ENCODE measurements at regions not wholly inside any gene's neighbourhood (a gene's known extent, or its start where the extent isn't known, plus 50 kb on each side); places are given as distances from the start of the nearest gene placed in this dataset.

DNA sequence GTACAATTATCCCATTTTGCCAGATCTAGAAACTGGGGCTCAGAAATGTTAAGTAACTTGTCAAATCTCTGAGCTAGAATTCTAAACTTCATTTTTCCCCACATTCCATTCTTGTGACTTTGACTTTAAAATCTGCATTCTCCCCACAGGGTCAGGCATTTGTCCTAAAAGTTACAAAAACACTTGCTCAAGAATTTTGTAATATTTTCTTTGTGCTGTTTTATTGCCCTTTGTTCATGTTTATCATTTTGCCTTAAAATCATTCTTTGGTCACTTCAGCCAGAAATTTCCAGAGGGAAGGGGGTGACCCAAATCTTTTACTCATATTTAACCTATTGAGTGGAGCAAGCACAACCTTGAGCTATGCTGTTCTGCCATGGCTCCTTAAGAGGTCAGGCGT lies 120.1 kb upstream of the CCL21 start:
- H3K4me1 ChIP-seq (ENCODE audit: insufficient read depth, low read length) = no peaks in the 10 kb centered on the region
- H3K9ac ChIP-seq (ENCODE audit: low read depth, low read length) = no peak overlapping the region
- H3K9me3 ChIP-seq (ENCODE audit: control insufficient read depth, insufficient read depth, low read length) = no peaks in the 10 kb centered on the region
- no peaks in the 10 kb centered on the region for H3K36me3 ChIP-seq (ENCODE audit: insufficient read depth, low read length)

DNA sequence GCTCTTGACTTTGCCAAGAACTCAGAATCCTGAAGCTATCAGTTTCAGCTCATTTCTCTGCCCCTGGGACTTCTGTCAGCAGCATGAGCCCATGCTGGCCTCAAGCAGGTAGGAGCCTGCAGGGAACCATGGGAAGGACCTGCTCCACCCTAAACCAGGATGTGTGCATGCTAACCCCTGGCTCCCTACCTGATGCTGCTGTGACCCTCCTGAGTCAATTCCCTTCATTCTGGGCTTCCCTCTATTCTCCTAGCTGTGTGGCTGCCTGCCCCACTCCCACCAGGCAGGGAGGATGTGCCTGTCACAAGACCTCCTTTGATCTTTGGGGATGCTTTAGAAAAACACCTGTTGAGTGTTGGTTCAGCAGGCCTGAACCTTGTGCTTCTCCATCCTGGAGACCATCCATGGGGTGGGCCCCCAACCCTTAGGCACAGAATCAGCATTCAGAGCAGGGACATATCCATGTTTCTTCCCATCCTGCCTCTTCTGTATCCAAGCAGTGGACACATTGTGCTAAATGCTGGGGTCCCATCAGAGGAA lies 117.1 kb upstream of the CCL21 start:
- H3K36me3 ChIP-seq (ENCODE audit: insufficient read depth, low read length) = no peaks in the 10 kb centered on the region

DNA sequence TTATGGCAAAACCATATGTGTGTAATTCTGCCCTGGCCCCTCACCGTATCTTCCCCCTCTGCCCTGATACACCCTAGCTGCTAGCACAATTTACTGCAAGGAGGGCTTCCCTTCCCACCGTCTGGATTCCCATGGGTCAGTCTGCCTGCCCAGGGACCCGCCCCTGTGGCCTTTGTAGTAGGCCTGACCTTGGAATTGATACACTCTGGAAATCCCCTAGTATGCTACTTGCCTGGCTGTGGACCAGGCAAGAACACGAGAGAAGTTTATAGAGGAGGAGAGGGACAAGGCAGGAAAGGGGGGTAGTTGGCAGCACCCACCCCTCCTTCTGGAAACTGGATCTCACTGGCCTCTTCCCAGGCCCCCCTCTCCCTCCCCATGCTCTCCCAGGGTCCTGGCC lies 115.8 kb upstream of the CCL21 start:
- Histone ChIP-seq H3K36me3 (ENCODE audit: insufficient read depth, low read length) (no peaks in the 10 kb centered on the region), H3K9ac (ENCODE audit: low read depth, low read length) (no peak overlapping the region), H3K4me1 (ENCODE audit: insufficient read depth, low read length) (no peaks in the 10 kb centered on the region), H3K9me3 (ENCODE audit: control insufficient read depth, insufficient read depth, low read length) (no peaks in the 10 kb centered on the region)

More for the DNA sequence above, 117.1 kb upstream of the CCL21 start:
- no peaks in the 10 kb centered on the region for H3K4me1 ChIP-seq (ENCODE audit: insufficient read depth, low read length)
- no peaks in the 10 kb centered on the region for H3K9me3 ChIP-seq (ENCODE audit: control insufficient read depth, insufficient read depth, low read length)
- H3K9ac ChIP-seq (ENCODE audit: low read depth, low read length) = no peak overlapping the region

DNA sequence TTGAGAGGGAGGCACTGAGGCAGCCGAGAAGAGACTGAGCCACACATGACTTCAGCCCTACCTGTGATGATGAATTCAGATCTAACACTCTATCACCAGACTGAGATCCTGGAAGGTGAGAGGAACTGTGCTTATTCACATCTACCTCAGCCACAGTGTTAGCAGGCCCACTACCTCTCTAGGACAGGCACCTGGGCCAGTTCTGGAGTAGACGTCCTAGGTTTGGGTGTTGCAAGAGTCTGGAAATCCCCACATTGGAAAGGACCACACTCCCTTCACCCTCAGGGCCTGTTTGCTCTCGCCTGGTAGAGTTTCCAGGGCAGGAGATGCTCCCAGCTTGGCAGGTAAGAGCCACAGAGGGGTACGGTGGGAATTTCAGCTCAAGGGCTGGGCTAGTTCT lies 113.8 kb upstream of the CCL21 start:
- H3K36me3 ChIP-seq (ENCODE audit: insufficient read depth, low read length) = no peaks in the 10 kb centered on the region
- no peaks in the 10 kb centered on the region for H3K9me3 ChIP-seq (ENCODE audit: control insufficient read depth, insufficient read depth, low read length)
- H3K9ac ChIP-seq (ENCODE audit: low read depth, low read length) = no peak overlapping the region
- no peaks in the 10 kb centered on the region for H3K4me1 ChIP-seq (ENCODE audit: insufficient read depth, low read length)

DNA sequence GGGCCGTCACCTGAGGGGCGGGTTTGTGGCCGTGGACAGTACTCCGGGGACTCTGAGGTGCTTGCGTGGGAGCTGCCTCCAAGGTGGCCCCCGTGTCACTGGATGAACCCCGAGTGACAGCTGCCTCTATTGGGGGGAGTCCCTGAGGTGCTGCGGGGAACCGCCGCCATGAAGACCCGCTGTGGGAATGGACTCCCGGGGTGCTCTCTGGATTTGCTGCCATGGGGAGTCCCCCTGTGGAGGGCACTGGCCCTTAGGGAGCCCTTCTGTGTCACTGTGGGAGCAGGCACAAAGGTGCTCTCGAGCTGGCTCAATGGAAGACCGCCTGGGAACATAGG lies 100.2 kb upstream of the CCL21 start:
- peaks cover 3% of the 10 kb centered on the region; the same call in 1 of the 2 replicates for H3K9me3 ChIP-seq (ENCODE audit: control insufficient read depth, insufficient read depth, low read length)
- H3K4me1 ChIP-seq (ENCODE audit: insufficient read depth, low read length) = no peaks in the 10 kb centered on the region
- no peaks in the 10 kb centered on the region for H3K36me3 ChIP-seq (ENCODE audit: insufficient read depth, low read length)
- no peak overlapping the region for H3K9ac ChIP-seq (ENCODE audit: low read depth, low read length)

GRCh38 chr9:34809504-34810186 lies 99.7 kb upstream of the CCL21 start:
- peaks cover 3% of the 10 kb centered on the region; the same call in 1 of the 2 replicates for H3K9me3 ChIP-seq (ENCODE audit: control insufficient read depth, insufficient read depth, low read length)
- H3K9ac ChIP-seq (ENCODE audit: low read depth, low read length) = no peak overlapping the region
- no peaks in the 10 kb centered on the region for H3K36me3 ChIP-seq (ENCODE audit: insufficient read depth, low read length)
- no peaks in the 10 kb centered on the region for H3K4me1 ChIP-seq (ENCODE audit: insufficient read depth, low read length)

- Histone ChIP-seq H3K4me1 (ENCODE audit: insufficient read depth, low read length) (no peaks in the 10 kb centered on the region), H3K9ac (ENCODE audit: low read depth, low read length) (no peak overlapping the region), H3K36me3 (ENCODE audit: insufficient read depth, low read length) (no peaks in the 10 kb centered on the region), H3K9me3 (ENCODE audit: control insufficient read depth, insufficient read depth, low read length) (no peaks in the 10 kb centered on the region)
These were observed 93.0 kb upstream of the CCL21 start for GRCh38 chr9:34802916-34803315.

GRCh38 chr9:34797367-34797766 lies 87.4 kb upstream of the CCL21 start:
- Histone ChIP-seq H3K4me1 (ENCODE audit: insufficient read depth, low read length) (0 out of 2 replicates have a peak, but pooled peaks cover 7% of the 10 kb centered on the region), H3K36me3 (ENCODE audit: insufficient read depth, low read length) (no peaks in the 10 kb centered on the region), H3K9me3 (ENCODE audit: control insufficient read depth, insufficient read depth, low read length) (no peaks in the 10 kb centered on the region), H3K9ac (ENCODE audit: low read depth, low read length) (peak overlapping the region; percentile 50; the same call in 1 of the 2 replicates)

GRCh38 chr9:34796924-34797323 lies 87.0 kb upstream of the CCL21 start:
- 0 out of 2 replicates have a peak, but pooled peaks cover 7% of the 10 kb centered on the region for H3K4me1 ChIP-seq (ENCODE audit: insufficient read depth, low read length)
- H3K9me3 ChIP-seq (ENCODE audit: control insufficient read depth, insufficient read depth, low read length) = no peaks in the 10 kb centered on the region
- H3K9ac ChIP-seq (ENCODE audit: low read depth, low read length) = peak overlapping the region; percentile 50; the same call in 1 of the 2 replicates
- H3K36me3 ChIP-seq (ENCODE audit: insufficient read depth, low read length) = no peaks in the 10 kb centered on the region

- Histone ChIP-seq H3K36me3 (ENCODE audit: insufficient read depth, low read length) (no peaks in the 10 kb centered on the region), H3K9me3 (ENCODE audit: control insufficient read depth, insufficient read depth, low read length) (no peaks in the 10 kb centered on the region), H3K9ac (ENCODE audit: low read depth, low read length) (no peak overlapping the region), H3K4me1 (ENCODE audit: insufficient read depth, low read length) (0 out of 2 replicates have a peak, but pooled peaks cover 7% of the 10 kb centered on the region)
These were observed 83.5 kb upstream of the CCL21 start for GRCh38 chr9:34793428-34793827.

- Histone ChIP-seq H3K36me3 (ENCODE audit: insufficient read depth, low read length) (no peaks in the 10 kb centered on the region), H3K9me3 (ENCODE audit: control insufficient read depth, insufficient read depth, low read length) (no peaks in the 10 kb centered on the region), H3K4me1 (ENCODE audit: insufficient read depth, low read length) (no peaks in the 10 kb centered on the region), H3K9ac (ENCODE audit: low read depth, low read length) (no peak overlapping the region)
These were observed 74.1 kb upstream of the CCL21 start for GRCh38 chr9:34783951-34784487.

DNA sequence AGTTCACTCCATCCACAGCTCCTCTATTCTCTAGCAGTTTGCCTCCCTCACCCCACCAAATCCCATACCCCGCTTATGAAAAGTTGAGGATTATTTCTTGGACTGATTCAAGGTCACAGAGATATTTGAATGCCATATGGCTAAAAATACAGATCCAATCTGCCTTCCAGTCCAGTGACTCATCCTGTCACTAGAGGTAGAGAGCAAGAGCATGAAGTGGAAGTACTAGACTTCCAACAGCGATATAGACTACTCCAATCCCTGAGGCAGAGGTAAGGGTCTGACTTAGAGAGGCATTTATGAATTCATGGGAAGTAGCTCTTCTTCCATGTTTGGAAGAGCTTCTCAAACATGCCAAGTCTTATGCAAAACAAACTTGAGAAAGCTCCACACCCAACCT lies 72.4 kb upstream of the CCL21 start:
- H3K9me3 ChIP-seq (ENCODE audit: control insufficient read depth, insufficient read depth, low read length) = no peaks in the 10 kb centered on the region
- H3K4me1 ChIP-seq (ENCODE audit: insufficient read depth, low read length) = no peaks in the 10 kb centered on the region
- no peak overlapping the region for H3K9ac ChIP-seq (ENCODE audit: low read depth, low read length)
- no peaks in the 10 kb centered on the region for H3K36me3 ChIP-seq (ENCODE audit: insufficient read depth, low read length)

GRCh38 chr9:34777666-34778065 lies 67.7 kb upstream of the CCL21 start:
- no peaks in the 10 kb centered on the region for H3K4me1 ChIP-seq (ENCODE audit: insufficient read depth, low read length)
- H3K9ac ChIP-seq (ENCODE audit: low read depth, low read length) = no peak overlapping the region
- no peaks in the 10 kb centered on the region for H3K9me3 ChIP-seq (ENCODE audit: control insufficient read depth, insufficient read depth, low read length)
- H3K36me3 ChIP-seq (ENCODE audit: insufficient read depth, low read length) = no peaks in the 10 kb centered on the region

DNA sequence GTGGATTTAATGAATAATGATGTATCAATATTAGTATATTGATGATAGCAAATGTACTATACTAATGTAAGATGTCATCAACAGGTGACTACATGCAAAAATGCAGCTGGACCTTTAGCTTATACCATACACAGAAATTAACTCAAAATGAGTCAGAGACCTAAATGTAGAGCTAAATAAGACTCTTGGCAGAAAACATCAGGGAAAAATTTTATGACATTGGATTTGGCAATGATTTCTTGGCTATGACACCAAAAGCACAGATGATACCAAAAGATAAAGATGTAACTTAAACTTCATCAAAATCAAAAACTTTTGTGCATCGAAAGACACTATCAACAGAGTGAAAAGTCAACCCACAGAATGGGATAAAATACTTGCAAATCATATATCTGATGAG lies 64.0 kb upstream of the CCL21 start:
- Histone ChIP-seq H3K4me1 (ENCODE audit: insufficient read depth, low read length) (no peaks in the 10 kb centered on the region), H3K9me3 (ENCODE audit: control insufficient read depth, insufficient read depth, low read length) (no peaks in the 10 kb centered on the region), H3K9ac (ENCODE audit: low read depth, low read length) (no peak overlapping the region), H3K36me3 (ENCODE audit: insufficient read depth, low read length) (no peaks in the 10 kb centered on the region)

- no peaks in the 10 kb centered on the region for H3K9me3 ChIP-seq (ENCODE audit: control insufficient read depth, insufficient read depth, low read length)
- no peaks in the 10 kb centered on the region for H3K4me1 ChIP-seq (ENCODE audit: insufficient read depth, low read length)
- H3K36me3 ChIP-seq (ENCODE audit: insufficient read depth, low read length) = no peaks in the 10 kb centered on the region
- no peak overlapping the region for H3K9ac ChIP-seq (ENCODE audit: low read depth, low read length)
These were observed 63.5 kb upstream of the CCL21 start for GRCh38 chr9:34773306-34773910.

Measured in ES-I3 (cell line).